Left kidney (tissue), 1 donor: ENCODE measurements at regions not wholly inside any gene's neighbourhood (a gene's known extent, or its start where the extent isn't known, plus 50 kb on each side); places are given as distances from the start of the nearest gene placed in this dataset.

Experiments
- DNase-seq: peaks from one replicate; pipeline ENCODE4 v3.0.0-alpha.2; 2013

DNA sequence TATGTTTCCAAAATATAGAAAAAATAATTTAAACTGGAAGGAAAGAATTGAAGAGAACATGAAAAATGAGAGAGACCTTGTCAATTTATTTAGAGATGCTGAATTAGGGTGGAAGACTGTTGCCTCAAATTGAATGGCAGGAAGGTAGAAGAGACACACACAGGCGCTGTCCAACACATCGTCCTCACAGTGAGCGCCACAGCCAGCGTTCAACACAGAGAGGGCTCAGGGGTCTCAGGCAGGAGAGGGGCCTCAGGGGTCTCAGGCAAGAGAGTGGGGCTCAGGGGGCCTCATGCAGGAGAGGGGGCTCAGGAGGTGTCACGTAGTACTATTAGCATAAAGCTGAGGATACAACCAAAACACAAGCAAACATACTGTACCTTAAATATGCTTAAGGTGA is 65.7 kb downstream of the TMEM18 start:
- DNase-seq = no peak

DNA sequence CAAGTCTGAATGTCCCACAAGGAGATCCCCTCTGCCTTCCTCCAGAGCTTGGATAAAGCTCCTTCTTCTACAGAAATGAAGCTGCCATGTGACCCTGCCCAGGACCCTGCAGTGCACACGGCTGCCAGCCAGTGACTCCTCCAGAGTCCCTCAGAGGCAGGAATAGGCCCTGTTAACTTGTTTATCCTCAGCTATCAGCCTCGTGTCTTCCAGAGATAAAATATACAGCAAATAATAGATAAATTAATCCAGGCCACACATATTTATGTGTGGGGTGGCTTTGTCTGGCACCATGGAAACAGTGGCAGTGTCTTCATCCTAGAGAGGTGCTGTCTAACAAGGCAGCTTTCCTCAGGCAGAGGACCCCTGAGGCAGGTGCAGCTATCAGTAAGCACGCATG is 66.7 kb downstream of the TMEM18 start:
- no peak for DNase-seq

DNA sequence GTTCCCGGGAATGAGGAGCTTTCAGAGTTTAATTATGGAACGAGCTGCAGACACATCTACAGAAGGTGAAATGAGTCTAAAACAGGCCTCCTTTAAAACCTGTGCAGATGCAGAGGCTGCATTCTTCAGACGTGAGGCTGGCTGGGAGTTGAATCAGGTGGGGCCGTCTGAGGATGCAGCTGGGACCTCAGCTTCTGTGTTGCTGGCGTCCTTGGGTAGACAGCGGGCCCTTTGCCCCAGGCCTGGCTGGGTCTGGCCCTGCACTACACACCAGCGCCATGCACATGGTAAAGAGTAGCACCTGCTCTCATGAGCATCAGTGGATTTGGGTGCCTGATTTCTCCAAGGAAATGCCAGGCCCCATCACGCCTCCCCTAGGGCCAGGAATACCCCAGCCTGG is 67.3 kb downstream of the TMEM18 start:
- DNase-seq = no peak

DNA sequence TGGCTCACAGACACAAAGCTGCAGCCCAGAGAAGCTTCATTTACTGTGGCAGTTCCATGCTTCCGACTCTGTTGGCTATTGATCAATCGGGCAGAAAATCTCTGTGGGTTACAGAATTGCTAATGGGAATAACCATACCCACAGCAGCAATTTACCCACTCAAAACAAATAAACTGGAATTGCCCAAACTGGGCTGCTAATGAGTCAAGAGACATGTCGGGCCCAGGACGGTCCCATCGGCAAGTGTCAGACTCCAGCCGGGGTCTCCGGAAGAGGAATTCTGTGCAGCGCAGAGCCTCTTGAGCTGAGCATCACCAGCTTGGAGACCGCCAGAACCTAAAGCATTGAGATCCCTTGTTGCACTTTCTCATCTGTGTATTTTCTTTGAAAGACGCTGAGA is 67.8 kb downstream of the TMEM18 start:
- no peak for DNase-seq

DNA sequence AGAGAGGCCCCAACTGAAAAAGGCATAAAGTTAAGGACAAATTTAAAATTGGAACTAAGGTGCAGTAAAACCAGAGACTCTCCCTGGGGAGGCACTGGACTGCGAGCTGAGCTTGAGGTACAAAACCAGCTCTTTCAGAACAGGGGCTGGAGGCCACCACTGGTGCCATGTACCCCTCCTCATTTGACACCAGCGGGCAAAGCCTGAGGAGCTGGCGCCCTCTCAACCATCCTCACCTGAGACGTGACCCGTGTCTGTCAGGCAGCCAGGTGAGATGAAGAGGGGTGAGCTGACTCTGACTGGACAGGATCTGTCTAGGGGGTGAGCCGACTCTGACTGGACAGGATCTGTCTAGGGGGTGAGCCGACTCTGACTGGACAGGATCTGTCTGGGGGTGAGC is 68.5 kb downstream of the TMEM18 start:
- no peak for DNase-seq

DNA sequence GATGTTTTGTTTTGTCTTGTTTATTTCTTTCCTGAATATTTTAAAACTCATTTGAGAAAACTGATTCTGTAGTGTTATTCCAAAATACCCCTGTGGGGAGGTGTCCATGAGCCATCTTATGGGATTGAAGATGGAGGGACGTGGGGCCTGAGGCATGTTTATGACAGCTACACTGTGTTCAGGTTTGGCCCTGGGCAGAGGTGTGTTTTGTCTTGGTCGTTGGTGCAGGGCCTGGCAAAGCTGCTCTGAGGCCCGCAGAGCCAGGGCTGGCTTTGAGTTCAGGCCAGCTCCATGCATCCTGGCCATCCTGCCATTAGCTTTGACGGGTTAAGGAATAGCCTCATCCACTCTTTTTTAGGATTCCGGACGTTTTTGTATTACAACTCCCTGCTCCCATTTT is 68.9 kb downstream of the TMEM18 start:
- DNase-seq = no peak

DNA sequence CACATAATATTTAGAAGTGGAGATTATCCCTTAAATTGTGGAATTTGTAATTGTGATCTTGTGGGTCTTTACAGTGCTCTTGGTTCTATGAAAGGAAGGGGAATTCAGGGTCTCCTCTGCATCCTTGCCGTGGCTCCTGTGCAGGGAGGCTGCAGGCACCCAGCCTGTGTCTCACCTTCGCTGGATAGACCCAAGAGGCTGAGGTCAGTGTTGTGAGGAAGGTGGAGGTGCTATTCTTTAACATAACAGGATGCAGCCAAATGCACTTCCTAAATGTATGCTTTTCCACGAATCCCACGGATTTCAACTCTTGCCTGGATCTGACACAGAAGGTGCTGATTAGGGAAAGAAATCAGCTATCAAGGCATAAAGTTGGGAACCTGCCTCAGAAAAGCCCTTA is 69.5 kb downstream of the TMEM18 start:
- DNase-seq = no peak

DNA sequence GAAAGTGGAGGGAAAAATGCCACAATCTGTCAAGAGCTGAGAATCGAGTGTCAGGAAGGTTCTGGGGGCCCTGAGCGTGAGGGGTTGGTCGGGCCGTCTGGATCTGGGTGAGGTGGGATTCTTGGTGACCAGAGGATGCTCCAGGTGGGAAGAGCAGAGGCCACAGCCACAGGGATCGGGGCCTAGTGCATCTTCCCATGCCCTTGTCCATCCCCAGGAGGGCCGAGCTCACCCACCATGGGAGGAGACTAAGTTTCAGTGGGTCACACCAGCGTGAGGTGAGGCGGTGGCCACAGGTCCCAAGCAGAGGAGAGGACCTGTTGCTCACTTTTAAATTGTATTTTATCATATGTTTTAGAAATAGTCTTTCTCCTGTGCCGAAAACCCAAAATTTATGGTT is 70.0 kb downstream of the TMEM18 start:
- DNase-seq = no peak

DNA sequence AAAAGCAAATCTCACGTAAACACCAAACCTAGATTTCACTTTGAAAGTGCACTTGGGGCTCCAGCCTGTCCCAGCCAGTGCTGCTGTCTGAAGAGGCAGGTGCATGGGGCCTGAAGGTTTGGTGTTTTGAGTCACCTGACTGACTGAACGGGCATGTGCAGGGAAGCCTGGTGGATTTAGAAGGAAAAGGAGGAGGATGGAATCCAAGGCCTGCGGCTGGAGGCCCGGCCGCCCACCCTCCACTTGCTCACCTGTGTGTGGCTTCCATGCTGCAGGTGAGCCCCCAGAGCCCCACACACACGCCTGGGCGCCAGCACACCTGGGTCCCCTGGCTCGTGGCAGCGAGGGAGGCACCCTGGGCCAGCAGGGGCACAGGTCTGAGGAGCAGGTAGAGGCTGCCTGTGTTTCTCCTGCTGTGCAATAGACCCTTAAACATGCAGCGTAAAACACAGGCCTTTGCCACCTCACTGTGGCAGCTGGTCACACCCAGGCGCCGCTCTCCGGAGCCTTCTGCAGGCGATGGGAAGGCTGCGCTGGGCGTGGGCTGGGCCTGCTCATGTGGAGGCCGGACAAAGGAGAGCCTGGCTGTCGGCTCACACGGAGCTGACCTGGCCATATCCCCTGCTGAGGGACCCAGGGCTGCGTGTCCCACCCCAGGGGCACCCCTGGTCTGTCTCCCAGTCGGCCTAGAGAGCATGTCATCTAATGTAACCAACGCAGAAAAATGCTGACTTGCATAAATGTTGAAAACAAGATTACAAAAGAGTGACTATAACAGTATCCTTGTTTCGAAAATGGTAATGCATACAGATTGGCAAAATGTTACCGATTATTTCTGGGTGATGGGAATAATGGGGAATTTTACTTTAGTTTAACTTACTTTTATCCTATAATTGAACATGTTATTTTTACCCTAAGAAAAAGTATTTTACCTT is 71.3 kb downstream of the TMEM18 start:
- no peak for DNase-seq

DNA sequence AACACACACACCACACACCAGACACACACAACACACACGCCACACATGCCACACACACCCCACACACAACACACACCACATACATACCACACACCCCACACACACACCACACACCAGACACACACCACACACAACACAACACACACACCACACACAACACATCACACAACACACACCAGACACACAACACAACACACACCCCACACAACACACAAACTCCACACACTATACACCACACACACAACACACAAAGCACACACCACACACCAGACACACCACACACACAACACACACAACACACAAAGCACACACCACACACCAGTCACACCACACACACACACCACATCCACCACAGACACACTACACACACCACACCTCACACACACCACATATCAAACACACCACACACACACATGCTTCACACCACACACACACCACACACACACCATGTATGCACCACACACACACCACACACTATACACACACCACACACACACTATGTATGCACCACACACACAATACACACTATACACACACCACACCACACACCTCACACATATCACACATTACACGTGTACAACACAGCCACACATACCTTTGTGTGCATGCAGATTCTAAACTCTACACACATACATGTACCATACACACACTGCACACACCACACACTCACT is 72.2 kb downstream of the TMEM18 start:
- no peak for DNase-seq

DNA sequence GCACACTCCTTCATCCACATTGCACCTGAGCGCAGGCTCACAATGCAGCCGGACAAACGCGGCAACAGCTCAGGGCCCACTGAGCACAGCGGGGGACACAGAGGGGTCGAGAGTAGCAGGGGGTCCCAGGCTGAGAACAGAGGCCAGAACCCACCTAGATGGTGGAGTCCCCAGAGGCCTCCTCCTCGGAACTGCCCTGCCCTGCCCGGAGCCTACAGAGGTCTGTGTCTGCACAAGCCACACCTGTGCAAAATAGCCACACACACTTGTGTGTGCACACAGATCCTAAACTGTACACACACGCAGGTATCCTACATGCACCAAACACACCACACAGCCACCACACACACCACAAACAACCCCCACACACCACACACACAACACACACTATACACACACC is 72.8 kb downstream of the TMEM18 start:
- no peak for DNase-seq

DNA sequence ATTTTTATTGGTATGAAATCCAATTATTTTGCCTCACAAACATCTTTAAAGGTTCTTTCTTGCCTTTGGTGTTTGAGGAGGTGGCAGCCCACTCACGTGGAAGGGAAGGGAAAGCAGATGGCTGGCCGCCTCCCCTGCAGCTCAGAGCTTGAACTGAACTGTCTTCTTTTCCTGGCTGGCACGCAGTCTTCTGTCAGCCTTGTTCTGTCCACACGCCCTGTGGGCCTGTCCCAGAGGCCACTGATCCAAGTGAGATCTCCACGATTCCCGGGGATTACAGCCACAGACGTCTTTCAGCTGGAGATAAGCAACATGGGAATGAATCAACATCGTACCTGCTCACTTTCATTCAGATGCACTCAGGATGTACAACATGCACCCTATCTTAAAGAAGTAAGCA is 73.3 kb downstream of the TMEM18 start:
- DNase-seq = no peak

DNA sequence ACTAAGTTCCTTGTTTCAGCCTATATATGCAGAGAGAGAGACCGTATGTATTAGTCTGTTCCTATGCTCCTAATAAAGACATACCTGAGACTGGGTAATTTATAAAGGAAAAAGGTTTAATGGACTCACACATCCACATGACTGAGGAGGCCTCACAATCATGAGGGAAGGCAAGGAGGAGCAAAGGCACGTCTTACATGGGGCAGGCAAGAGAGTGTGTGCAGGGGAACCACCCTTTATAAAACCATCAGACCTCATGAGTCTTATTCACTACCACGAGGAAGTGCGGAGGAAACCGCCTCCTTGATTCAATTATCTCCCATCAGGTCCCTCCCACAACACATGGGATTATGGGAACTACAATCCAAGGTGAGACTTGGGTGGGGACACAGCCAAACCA is 73.8 kb downstream of the TMEM18 start:
- no peak for DNase-seq

DNA sequence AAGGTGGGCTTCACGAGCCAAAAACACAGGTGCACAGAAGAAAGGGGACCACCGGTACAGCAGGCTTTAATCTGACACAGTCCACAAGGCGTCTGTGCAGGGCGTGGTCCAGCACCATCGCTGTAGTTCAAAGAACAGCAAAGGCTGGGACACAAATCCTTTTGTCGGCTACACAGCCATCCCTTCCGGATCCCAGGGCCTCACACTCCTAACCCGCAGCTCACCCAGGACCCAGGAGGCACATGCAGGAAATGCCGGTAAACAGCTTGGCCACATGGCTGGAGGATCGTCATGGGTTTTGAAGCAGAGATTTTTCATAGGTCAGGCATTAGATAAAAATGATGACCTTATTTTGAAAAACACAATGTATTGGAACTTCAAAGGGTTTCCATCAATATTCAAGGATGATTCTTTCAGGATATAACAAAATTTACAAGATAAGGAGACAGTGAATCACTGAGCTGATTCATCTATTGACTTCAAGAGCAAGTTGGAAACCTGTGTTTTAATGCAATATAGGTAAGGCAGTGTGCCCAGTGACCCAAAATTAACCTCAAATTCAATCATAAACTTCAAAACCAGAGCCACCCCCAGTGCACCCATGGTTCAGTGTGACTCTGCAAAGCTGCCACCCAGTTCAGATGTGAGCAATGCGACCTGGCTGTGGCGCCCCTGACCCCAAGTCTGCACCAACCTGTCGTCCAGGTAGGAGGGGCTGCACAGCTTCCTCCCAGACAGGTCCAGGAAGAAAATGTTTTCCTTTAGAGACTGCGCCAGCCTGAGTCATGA is 74.4 kb downstream of the TMEM18 start:
- DNase-seq = no peak

DNA sequence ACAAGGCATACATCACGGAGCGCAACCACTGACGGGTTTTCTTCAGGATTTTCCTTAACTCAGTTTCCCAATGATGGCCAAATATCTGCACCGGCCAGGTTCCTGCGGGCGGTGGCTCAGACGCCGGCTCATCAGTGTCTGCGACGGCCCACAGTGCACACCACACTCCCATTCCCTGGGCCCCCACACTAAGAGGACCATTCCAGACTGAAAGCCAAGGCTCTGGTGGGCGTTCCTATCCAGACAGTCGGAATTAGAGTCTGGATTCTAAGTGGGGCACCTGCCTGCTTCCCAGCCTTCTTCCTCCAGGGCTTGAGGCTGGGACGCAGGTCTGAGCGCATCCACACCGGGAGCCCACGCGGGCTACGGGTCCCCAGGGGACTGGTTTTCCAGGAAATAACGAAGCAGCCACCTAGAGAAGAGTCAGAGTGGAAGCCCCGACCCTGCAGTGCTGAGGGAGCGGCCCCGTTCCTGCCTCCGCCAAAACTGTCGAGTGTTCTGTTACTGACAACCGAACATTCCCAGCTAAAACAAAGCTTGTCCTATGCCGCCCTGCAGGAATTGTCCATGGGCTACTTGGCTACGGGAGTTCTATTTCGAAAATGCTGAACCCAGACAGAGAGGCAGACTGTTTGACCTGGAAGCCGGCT is 75.3 kb downstream of the TMEM18 start:
- no peak for DNase-seq

DNA sequence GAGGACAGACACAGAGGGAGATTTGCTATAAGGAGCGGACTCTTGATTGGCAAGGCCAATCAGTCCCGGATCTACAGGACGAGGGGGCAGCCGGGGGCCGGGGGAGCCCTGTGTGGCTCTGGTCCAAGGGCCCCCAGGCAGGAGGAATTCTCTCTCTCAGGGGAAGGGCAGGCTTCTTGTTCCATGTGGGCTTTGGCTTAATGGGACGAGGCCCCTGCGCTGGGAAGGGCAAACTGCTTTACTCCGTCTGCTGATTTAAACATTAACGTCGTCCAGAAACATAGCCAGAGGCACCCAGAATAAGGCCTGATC is 75.9 kb downstream of the TMEM18 start:
- no peak for DNase-seq

DNA sequence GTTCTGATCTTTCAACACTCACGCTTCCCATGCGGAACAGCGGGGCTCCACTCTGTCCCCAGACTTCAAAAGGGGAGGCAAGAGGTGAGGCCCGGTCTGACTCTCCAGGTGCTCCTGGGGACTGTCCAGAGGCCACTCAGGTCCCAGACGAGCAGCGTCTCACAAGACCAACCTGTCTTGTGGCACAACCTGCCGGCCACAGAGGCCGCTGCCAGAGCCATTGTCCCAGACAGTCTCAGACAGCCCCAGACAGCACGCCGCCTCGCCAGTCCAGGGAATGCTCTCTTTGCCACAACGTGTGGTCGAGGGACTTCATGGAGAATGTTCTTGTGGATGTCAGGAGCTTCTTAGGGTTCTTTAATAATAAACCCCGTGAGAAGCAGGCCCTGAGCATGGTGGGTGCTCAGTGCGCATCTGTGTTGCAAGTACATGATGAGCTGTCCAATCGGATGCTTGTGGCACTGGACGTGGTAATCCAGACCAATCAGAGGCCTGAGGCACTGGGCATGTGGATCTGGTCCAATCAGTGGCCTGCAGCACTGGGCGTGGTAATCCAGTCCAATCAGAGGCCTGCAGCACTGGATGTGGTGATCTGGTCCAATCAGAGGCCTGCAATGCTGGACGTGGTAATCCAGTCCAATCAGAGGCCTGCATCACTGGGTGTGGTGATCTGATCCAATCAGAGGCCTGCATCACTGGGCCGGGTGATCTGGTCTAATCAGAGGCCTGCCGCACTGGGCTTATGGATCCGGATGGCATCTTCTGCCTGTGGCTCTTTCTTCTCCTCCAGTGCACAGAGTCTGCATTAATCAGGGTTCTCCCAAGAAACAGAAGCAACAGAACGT is 76.4 kb downstream of the TMEM18 start:
- DNase-seq = no peak

DNA sequence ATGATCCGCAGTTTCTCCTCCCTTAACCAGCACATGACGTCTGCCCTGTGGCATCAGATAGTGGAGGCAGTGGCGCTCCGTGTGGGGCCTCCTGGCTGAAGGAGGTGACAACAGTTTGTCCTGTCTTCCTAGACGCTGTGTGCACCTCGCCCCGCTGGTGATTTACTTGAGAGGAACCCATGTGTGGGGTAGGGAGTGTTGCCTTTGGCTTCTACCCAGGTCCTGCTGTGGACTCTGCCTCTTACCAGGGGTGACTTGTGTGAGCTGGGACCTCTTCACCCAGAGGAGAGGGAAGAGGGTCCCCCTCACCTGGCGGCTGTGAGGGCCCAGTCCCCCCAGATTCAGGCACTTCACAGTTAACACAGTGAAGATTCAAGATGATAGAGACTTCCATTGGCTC is 77.6 kb downstream of the TMEM18 start:
- no peak for DNase-seq

DNA sequence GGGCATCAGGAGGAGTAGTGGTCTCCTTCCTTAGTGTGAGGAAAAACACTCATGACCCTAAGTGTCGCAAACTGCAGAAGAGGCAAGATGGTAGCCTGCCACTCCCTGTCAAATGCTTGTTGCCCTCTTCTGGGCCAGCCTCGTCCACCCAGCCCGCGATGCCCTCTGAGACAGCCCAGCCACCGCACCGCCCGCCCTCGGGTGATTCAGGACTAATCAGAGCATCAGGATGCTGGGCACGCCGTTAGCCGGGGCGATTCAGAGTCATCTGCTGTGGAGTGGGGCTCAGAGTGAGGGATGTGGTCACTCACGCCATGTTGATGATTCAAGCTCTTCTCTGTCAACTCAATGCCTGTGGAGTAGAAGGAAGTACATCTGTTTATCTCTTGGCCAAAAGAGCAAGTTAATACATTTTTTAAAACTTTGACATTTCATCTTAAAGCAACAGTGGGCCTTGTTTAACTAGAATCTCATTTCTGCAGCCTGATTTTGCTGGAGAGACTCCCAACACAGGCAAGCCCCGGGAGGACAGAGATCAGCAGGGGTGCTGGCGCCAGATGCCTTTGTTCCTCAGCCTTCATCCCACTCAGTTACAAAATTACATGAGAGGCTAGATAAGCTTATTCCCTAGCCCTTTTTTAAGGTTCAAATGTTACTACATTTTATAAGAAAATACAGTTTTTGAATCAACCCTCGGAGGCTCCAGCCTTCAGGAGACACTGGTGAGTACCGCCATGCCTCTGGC is 79.0 kb downstream of the TMEM18 start:
- DNase-seq = no peak

DNA sequence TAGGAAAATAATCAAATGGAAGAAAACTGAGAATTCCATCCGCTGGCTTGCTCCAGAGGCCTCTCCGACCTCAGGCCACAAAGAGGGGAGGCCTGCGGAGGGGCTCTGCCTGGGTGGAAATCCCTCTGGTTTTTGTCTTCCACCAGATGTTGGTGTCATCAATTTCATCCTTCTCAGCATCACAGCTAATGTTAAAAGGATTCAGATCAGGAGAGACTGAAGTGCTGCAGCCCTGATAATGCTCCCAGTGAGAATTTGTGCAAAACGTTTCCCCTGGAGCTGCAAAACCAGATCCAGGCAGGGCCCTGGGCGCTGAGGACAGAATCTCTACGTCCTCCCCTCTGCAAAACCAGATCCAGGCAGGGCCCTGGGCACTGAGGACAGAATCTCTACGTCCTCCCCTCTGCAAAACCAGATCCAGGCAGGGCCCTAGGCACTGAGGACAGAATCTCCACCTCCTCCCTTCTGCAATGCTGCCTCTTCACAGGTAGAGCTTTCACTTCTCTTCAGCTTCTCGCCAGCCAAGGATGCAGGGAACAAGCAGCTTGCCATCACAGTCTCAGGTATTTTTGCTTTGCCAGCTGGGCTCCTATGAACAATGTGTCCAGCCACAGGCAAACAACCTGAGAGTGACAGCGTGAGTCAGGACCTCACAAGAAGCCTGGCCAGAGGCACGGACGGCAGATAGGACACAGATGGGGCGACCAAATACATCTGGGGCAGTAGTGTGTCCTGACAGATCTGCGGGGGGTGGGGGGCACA is 81.2 kb downstream of the TMEM18 start:
- no peak for DNase-seq
